ENCODE measurements at regions not wholly inside any gene's neighbourhood (a gene's known extent, or its start where the extent isn't known, plus 50 kb on each side); places are given as distances from the start of the nearest gene placed in this dataset.
"Not testable (repeated sequence)": the region's sequence is repeated elsewhere in the genome, so short reads cannot be mapped to it uniquely, and the experiment has no call there.

- Histone ChIP-seq H3K27me3 (ENCODE audit: control insufficient read depth in 5 of 5, insufficient read depth in 4 of 5, low read length in 5 of 5) (no peaks in the 10 kb centered on the region), H3K9me3 (ENCODE audit: control insufficient read depth in 5 of 5, low read length in 5 of 5) (peaks cover 14 to 34% (median 26%) of the 10 kb centered on the region in 5 donors), H3K4me1 (ENCODE audit: control insufficient read depth in 5 of 5, insufficient read depth in 5 of 5, low read length in 5 of 5) (no peaks in the 10 kb centered on the region), H3K36me3 (ENCODE audit: control insufficient read depth in 5 of 5, insufficient read depth in 5 of 5, low read length in 5 of 5) (no peaks in the 10 kb centered on the region), H3K27ac (ENCODE audit: low read depth, low read length) (no peak overlapping the region), H3K4me3 (ENCODE audit: low read depth in 1 of 5, low read length in 5 of 5) (no peak overlapping the region), H3K9ac (ENCODE audit: low read length in 5 of 5) (no peak overlapping the region)
These were observed 984.9 kb upstream of the AUTS2 start for GRCh38 chr7:68613405-68613804.

DNA sequence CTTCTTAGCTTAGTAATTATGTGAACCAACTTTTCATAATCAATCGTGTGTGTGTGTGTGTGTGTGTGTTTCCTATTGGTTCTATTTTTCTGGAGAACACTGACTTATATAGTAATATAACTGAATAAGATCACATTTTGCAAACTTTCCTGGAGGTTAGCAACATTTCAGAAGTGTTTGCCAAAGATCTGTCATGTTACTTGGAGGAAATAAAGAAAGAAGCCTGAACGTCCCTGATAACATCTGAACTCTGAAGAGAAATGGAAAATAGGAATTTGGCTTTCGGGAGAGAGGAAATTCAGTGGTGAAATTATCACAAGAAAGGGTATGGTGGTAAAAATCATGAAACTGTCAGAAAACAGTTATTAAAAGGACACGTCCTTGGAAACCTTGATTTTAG is 984.4 kb upstream of the AUTS2 start:
- Histone ChIP-seq H3K4me3 (ENCODE audit: low read depth in 1 of 5, low read length in 5 of 5) (no peak overlapping the region), H3K9ac (ENCODE audit: low read length in 5 of 5) (no peak overlapping the region), H3K36me3 (ENCODE audit: control insufficient read depth in 5 of 5, insufficient read depth in 5 of 5, low read length in 5 of 5) (no peaks in the 10 kb centered on the region), H3K9me3 (ENCODE audit: control insufficient read depth in 5 of 5, low read length in 5 of 5) (peaks cover 11 to 29% (median 22%) of the 10 kb centered on the region in 5 donors), H3K27ac (ENCODE audit: low read depth, low read length) (no peak overlapping the region), H3K27me3 (ENCODE audit: control insufficient read depth in 5 of 5, insufficient read depth in 4 of 5, low read length in 5 of 5) (no peaks in the 10 kb centered on the region), H3K4me1 (ENCODE audit: control insufficient read depth in 5 of 5, insufficient read depth in 5 of 5, low read length in 5 of 5) (no peaks in the 10 kb centered on the region)

- no peaks in the 10 kb centered on the region for H3K4me1 ChIP-seq (ENCODE audit: control insufficient read depth in 5 of 5, insufficient read depth in 5 of 5, low read length in 5 of 5)
- no peak overlapping the region for H3K4me3 ChIP-seq (ENCODE audit: low read depth in 1 of 5, low read length in 5 of 5)
- no peaks in the 10 kb centered on the region for H3K36me3 ChIP-seq (ENCODE audit: control insufficient read depth in 5 of 5, insufficient read depth in 5 of 5, low read length in 5 of 5)
- H3K9ac ChIP-seq (ENCODE audit: low read length in 5 of 5) = no peak overlapping the region
- H3K27ac ChIP-seq (ENCODE audit: low read depth, low read length) = no peak overlapping the region
- H3K27me3 ChIP-seq (ENCODE audit: control insufficient read depth in 5 of 5, insufficient read depth in 4 of 5, low read length in 5 of 5) = no peaks in the 10 kb centered on the region
- H3K9me3 ChIP-seq (ENCODE audit: control insufficient read depth in 5 of 5, low read length in 5 of 5) = peaks cover 8 to 25% (median 22%) of the 10 kb centered on the region in 5 donors
These were observed 978.7 kb upstream of the AUTS2 start for GRCh38 chr7:68619526-68619925.

- Histone ChIP-seq H3K27ac (ENCODE audit: low read depth, low read length) (no peak overlapping the region), H3K9me3 (ENCODE audit: control insufficient read depth in 5 of 5, low read length in 5 of 5) (peaks cover 0 to 4% (median 0%) of the 10 kb centered on the region in 5 donors), H3K36me3 (ENCODE audit: control insufficient read depth in 5 of 5, insufficient read depth in 5 of 5, low read length in 5 of 5) (no peaks in the 10 kb centered on the region), H3K9ac (ENCODE audit: low read length in 5 of 5) (no peak overlapping the region), H3K4me3 (ENCODE audit: low read depth in 1 of 5, low read length in 5 of 5) (no peak overlapping the region), H3K4me1 (ENCODE audit: control insufficient read depth in 5 of 5, insufficient read depth in 5 of 5, low read length in 5 of 5) (no peaks in the 10 kb centered on the region), H3K27me3 (ENCODE audit: control insufficient read depth in 5 of 5, insufficient read depth in 4 of 5, low read length in 5 of 5) (no peaks in the 10 kb centered on the region)
These were observed 975.8 kb upstream of the AUTS2 start for GRCh38 chr7:68622500-68622899.

DNA sequence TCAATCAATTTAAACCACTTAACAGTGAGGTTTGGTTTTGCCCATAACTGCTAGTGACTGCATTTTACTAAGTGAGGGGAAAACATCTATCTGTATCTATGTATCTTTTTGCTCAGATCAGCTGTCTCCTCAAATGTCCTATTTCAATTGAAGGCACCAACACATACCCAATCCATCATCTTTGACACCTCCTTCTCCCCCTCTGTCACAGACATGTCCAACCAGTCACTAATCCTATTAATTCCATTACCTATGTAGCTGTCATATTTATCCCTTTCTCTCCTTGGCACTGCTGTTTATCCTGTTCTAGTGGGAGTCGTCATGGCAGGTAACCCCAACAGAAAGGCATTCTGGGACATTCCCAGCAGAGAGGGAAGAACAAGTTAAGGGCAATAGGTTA is 975.2 kb upstream of the AUTS2 start:
- Histone ChIP-seq H3K4me3 (ENCODE audit: low read depth in 1 of 5, low read length in 5 of 5) (no peak overlapping the region), H3K27me3 (ENCODE audit: control insufficient read depth in 5 of 5, insufficient read depth in 4 of 5, low read length in 5 of 5) (no peaks in the 10 kb centered on the region), H3K9me3 (ENCODE audit: control insufficient read depth in 5 of 5, low read length in 5 of 5) (no peaks in the 10 kb centered on the region), H3K36me3 (ENCODE audit: control insufficient read depth in 5 of 5, insufficient read depth in 5 of 5, low read length in 5 of 5) (no peaks in the 10 kb centered on the region), H3K4me1 (ENCODE audit: control insufficient read depth in 5 of 5, insufficient read depth in 5 of 5, low read length in 5 of 5) (no peaks in the 10 kb centered on the region), H3K9ac (ENCODE audit: low read length in 5 of 5) (no peak overlapping the region), H3K27ac (ENCODE audit: low read depth, low read length) (no peak overlapping the region)

DNA sequence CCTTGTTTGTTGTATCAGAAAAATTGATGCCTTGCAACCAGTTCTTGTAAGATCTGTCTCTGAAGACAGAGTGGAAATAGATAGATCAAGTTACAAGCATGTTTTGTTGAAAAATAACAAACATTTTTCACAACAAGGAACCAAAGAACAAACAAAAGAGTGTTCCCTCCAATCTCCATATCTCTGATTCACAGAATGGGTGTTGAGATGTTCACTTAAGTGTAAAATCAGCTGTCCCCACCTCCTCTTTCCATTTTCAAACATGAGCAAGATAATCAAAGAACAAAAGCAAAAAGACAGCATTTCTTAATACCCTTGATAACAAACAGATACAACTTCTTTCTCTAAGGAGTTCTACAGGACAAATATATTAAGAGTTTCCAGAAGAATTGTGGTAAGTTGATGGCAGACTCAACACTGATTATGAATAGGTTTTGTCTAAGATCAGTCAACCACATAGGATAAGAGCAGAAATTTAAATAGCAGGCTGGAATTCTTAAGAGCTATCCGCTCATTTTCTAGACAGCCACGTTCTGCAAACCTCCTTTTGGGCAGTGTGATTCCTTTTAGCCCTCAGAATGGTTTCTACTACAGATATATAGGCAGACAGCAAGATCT is 970.9 kb upstream of the AUTS2 start:
- no peak overlapping the region for H3K27ac ChIP-seq (ENCODE audit: low read depth, low read length)
- no peaks in the 10 kb centered on the region for H3K4me1 ChIP-seq (ENCODE audit: control insufficient read depth in 5 of 5, insufficient read depth in 5 of 5, low read length in 5 of 5)
- no peaks in the 10 kb centered on the region for H3K9me3 ChIP-seq (ENCODE audit: control insufficient read depth in 5 of 5, low read length in 5 of 5)
- no peak overlapping the region for H3K9ac ChIP-seq (ENCODE audit: low read length in 5 of 5)
- H3K27me3 ChIP-seq (ENCODE audit: control insufficient read depth in 5 of 5, insufficient read depth in 4 of 5, low read length in 5 of 5) = no peaks in the 10 kb centered on the region
- H3K36me3 ChIP-seq (ENCODE audit: control insufficient read depth in 5 of 5, insufficient read depth in 5 of 5, low read length in 5 of 5) = no peaks in the 10 kb centered on the region
- H3K4me3 ChIP-seq (ENCODE audit: low read depth in 1 of 5, low read length in 5 of 5) = no peak overlapping the region

DNA sequence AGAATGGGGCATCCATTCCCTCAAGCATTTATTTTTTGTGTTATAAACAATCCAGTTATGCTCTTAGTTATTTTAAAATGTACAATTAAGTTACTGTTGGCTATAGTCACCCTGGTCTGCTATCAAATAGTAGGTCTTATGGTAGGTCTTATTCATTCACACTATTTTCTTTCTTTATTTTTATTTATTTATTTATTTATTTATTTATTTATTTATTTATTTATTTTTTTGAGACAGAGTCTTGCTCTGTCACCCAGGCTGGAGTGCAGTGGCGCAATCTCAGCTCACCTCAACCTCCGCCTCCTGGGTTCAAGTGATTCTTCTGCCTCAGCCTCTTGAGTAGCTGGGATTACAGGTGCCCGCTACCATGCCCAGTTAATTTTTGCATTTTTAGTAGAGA is 967.4 kb upstream of the AUTS2 start:
- not testable (repeated sequence) for H3K27ac ChIP-seq (ENCODE audit: low read depth, low read length); H3K27me3 ChIP-seq (ENCODE audit: control insufficient read depth in 5 of 5, insufficient read depth in 4 of 5, low read length in 5 of 5); H3K4me1 ChIP-seq (ENCODE audit: control insufficient read depth in 5 of 5, insufficient read depth in 5 of 5, low read length in 5 of 5); H3K36me3 ChIP-seq (ENCODE audit: control insufficient read depth in 5 of 5, insufficient read depth in 5 of 5, low read length in 5 of 5); H3K9ac ChIP-seq (ENCODE audit: low read length in 5 of 5); H3K4me3 ChIP-seq (ENCODE audit: low read depth in 1 of 5, low read length in 5 of 5); H3K9me3 ChIP-seq (ENCODE audit: control insufficient read depth in 5 of 5, low read length in 5 of 5)

DNA sequence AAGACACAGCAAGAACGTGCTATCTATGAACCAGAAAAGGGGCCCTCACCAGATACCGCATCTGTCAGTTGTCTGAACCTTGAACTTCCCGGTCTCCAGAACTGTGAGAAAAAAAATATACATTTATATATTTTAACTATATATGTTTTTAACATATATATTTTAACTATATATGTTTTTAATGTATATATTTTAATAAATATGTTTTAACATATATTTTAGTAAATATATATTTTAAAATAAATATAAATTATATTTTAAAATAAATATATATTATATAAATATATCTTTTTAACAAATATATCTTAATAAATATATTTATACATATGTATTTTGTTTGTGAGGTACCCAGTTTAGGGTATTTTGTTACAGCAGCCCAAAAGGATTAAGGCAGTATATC is 958.2 kb upstream of the AUTS2 start:
- H3K9ac ChIP-seq (ENCODE audit: low read length in 5 of 5) = no peak overlapping the region
- H3K27me3 ChIP-seq (ENCODE audit: control insufficient read depth in 5 of 5, insufficient read depth in 4 of 5, low read length in 5 of 5) = no peaks in the 10 kb centered on the region
- H3K27ac ChIP-seq (ENCODE audit: low read depth, low read length) = no peak overlapping the region
- H3K4me1 ChIP-seq (ENCODE audit: control insufficient read depth in 5 of 5, insufficient read depth in 5 of 5, low read length in 5 of 5) = no peaks in the 10 kb centered on the region
- no peak overlapping the region for H3K4me3 ChIP-seq (ENCODE audit: low read depth in 1 of 5, low read length in 5 of 5)
- peaks cover 0 to 13% (median 8%) of the 10 kb centered on the region in 5 donors for H3K9me3 ChIP-seq (ENCODE audit: control insufficient read depth in 5 of 5, low read length in 5 of 5)
- no peaks in the 10 kb centered on the region for H3K36me3 ChIP-seq (ENCODE audit: control insufficient read depth in 5 of 5, insufficient read depth in 5 of 5, low read length in 5 of 5)

DNA sequence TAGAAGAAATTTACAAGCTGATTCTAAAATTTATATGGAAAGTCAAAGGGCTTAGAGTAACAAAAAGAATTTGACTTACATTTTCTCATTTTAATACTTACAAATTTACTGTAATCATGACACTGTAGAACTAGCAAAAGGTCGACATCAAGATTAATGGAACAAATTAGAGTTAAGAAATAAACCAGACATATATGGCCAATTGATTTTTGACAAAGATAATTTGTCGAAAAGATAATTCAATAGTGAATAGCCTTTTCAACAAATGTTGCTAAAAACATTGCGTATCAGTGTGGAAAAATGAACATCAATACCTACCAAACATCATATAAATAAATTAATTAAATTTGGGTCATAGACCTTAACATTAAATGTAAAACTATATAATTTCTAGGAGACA is 955.5 kb upstream of the AUTS2 start:
- Histone ChIP-seq H3K36me3 (ENCODE audit: control insufficient read depth in 5 of 5, insufficient read depth in 5 of 5, low read length in 5 of 5) (no peaks in the 10 kb centered on the region), H3K4me1 (ENCODE audit: control insufficient read depth in 5 of 5, insufficient read depth in 5 of 5, low read length in 5 of 5) (no peaks in the 10 kb centered on the region), H3K9me3 (ENCODE audit: control insufficient read depth in 5 of 5, low read length in 5 of 5) (peaks cover 0 to 13% (median 11%) of the 10 kb centered on the region in 5 donors), H3K4me3 (ENCODE audit: low read depth in 1 of 5, low read length in 5 of 5) (no peak overlapping the region), H3K27ac (ENCODE audit: low read depth, low read length) (no peak overlapping the region), H3K27me3 (ENCODE audit: control insufficient read depth in 5 of 5, insufficient read depth in 4 of 5, low read length in 5 of 5) (no peaks in the 10 kb centered on the region), H3K9ac (ENCODE audit: low read length in 5 of 5) (no peak overlapping the region)

DNA sequence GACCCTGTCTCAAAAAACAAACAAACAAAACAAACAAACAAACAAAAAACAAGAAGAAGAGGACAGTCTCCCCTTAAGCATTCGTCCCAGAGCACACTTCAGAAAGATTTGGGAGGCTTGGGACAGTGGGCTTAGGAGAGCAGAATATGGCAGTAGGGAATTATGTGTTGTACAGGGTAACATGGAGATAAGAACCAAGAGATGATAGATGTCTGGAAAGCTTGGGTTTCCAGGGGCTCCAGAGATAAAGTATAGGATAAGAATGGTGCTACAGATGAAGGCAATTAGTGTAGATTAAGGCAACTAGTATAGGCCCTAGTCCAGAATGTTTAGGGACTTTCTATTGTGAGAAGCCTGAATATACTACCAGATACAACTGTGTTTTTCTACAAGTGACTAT is 934.9 kb upstream of the AUTS2 start:
- H3K4me3 ChIP-seq (ENCODE audit: low read depth in 1 of 5, low read length in 5 of 5) = no peak overlapping the region

GRCh38 chr7:68671046-68671445 is 927.2 kb upstream of the AUTS2 start:
- no peak overlapping the region for H3K27ac ChIP-seq (ENCODE audit: low read depth, low read length)
- no peaks in the 10 kb centered on the region for H3K36me3 ChIP-seq (ENCODE audit: control insufficient read depth in 5 of 5, insufficient read depth in 5 of 5, low read length in 5 of 5)
- H3K9me3 ChIP-seq (ENCODE audit: control insufficient read depth in 5 of 5, low read length in 5 of 5) = peaks cover 0 to 8% (median 6%) of the 10 kb centered on the region in 5 donors
- no peak overlapping the region for H3K9ac ChIP-seq (ENCODE audit: low read length in 5 of 5)
- H3K4me3 ChIP-seq (ENCODE audit: low read depth in 1 of 5, low read length in 5 of 5) = peak overlapping the region in 1 of 5 donors; percentile 8
- H3K27me3 ChIP-seq (ENCODE audit: control insufficient read depth in 5 of 5, insufficient read depth in 4 of 5, low read length in 5 of 5) = no peaks in the 10 kb centered on the region
- peaks cover 3 to 11% (median 9%) of the 10 kb centered on the region in 5 donors for H3K4me1 ChIP-seq (ENCODE audit: control insufficient read depth in 5 of 5, insufficient read depth in 5 of 5, low read length in 5 of 5)

More for the DNA sequence above, 934.9 kb upstream of the AUTS2 start:
- Histone ChIP-seq H3K27me3 (ENCODE audit: control insufficient read depth in 5 of 5, insufficient read depth in 4 of 5, low read length in 5 of 5) (no peaks in the 10 kb centered on the region), H3K4me1 (ENCODE audit: control insufficient read depth in 5 of 5, insufficient read depth in 5 of 5, low read length in 5 of 5) (no peaks in the 10 kb centered on the region), H3K9me3 (ENCODE audit: control insufficient read depth in 5 of 5, low read length in 5 of 5) (no peaks in the 10 kb centered on the region), H3K9ac (ENCODE audit: low read length in 5 of 5) (no peak overlapping the region), H3K27ac (ENCODE audit: low read depth, low read length) (no peak overlapping the region), H3K36me3 (ENCODE audit: control insufficient read depth in 5 of 5, insufficient read depth in 5 of 5, low read length in 5 of 5) (no peaks in the 10 kb centered on the region)
